Psoas muscle (tissue), 7 donors: ENCODE measurements at regions not wholly inside any gene's neighbourhood (a gene's known extent, or its start where the extent isn't known, plus 50 kb on each side); places are given as distances from the start of the nearest gene placed in this dataset.

ENCODE experiments used
- ATAC-seq, 4 donors: fragments of 200-7000 bp; cut with Tn5 transposase; one replicate each; pipeline ENCODE4 v1.9.1; 2020; ENCODE audit warnings: moderate library complexity in 3 of 4, mild to moderate bottlenecking in 2 of 4
- DNase-seq, 2 donors: peaks; one replicate each; pipeline ENCODE4 v3.0.0-alpha.2; 2020
- H3K27ac ChIP-seq: fragments of 200-600 bp; one replicate; pipeline ENCODE4 v1.8.0; 2022
- H3K27me3 ChIP-seq, 3 donors: fragments of 200-600 bp in 1 of 3; one replicate each; pipeline versions ENCODE4 v1.6.1 to v1.8.0; 2013 to 2022; ENCODE audit warnings: low read length in 2 of 3, mild to moderate bottlenecking in 2 of 3, moderate library complexity in 1 of 3; ENCODE audit not compliant: insufficient read depth in 3 of 3
- H3K36me3 ChIP-seq, 2 donors: fragments of 200-600 bp in 1 of 2; one replicate each; pipeline versions ENCODE4 v1.6.1 to v1.8.0; 2013 to 2022; ENCODE audit warnings: low read depth in 1 of 2, mild to moderate bottlenecking in 1 of 2, moderate library complexity in 1 of 2; ENCODE audit not compliant: insufficient read depth in 1 of 2
- H3K4me1 ChIP-seq: fragments of 200-600 bp; one replicate; pipeline ENCODE4 v1.8.0; 2022
- H3K4me3 ChIP-seq: fragments of 200-600 bp; one replicate; pipeline ENCODE4 v1.8.0; 2022; ENCODE audit warnings: mild to moderate bottlenecking
- H3K9me3 ChIP-seq: fragments of 200-600 bp; one replicate; pipeline ENCODE4 v1.8.0; 2022
- WGBS, 3 donors: extraction: QIAGEN DNeasy Blood & Tissue Kit; methylation state at CpG; one replicate each; pipeline versions ENCODE4 v1.1.6 to v1.1.7; 2013; 5-methylcytosine and 5-hydroxymethylcytosine counted together
- intact Hi-C, 2 donors: fragments of 100-400 bp; cut with DNase I; formaldehyde crosslinking; loops; one replicate each; pipeline versions ENCODE4 v1.11.0 to v1.14.2; 2022
- TF ChIP-seq, protein P1 (sequence below): fragments of 200-600 bp; IDR thresholded peaks from one replicate; pipeline ENCODE4 v1.8.0; 2022; ENCODE audit warnings: antibody characterized with exemption
- donor health status: healthy with polysubstance abuse.
- donor health status: DM: no; HTN: no; CAD: no; lungs with moderate emphysema.
- donor health status: Bipolar disorder and iron deficiency.
- donor health status: healthy.
- donor health status: DM: yes; HTN: yes; CAD: no.
- donor health status: DM: no; HTN: no; CAD: no.
- donor health status: DM: yes; HTN: yes; CAD: no.

DNA sequence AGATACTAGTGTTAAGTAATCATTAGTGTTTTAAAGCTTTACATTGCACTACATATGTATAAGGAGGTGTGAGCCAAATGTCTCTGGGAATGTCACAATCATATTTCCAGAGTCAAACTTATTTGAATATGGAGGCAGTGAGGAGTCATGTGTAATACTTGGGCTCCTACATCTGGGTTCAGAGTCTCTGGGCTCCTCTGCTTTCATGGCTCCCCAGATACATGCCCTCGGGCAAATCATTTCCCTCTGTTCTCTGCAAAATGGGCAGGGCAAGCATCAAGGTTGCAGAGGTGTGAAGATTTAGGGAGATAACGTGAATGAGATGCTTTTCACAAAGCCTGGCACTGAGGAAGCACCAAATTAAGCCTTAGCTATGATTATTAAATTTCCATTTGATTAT, 138.3 kb upstream of the SGK1 start:
- WGBS, 3 donors: 71 to 90% (median 83%) methylated on average over 2 of the region's 2 CpGs
- intact Hi-C loops: no loop called here
- ATAC-seq: no peak
- Histone ChIP-seq H3K27ac (no peak overlapping the region), H3K4me3 (no peak overlapping the region), H3K9me3 (no peaks in the 10 kb centered on the region), H3K36me3 (no peaks in the 10 kb centered on the region), H3K27me3 (no peaks in the 10 kb centered on the region), H3K4me1 (peaks cover 3% of the 10 kb centered on the region)
- TF ChIP-seq, protein P1, sequence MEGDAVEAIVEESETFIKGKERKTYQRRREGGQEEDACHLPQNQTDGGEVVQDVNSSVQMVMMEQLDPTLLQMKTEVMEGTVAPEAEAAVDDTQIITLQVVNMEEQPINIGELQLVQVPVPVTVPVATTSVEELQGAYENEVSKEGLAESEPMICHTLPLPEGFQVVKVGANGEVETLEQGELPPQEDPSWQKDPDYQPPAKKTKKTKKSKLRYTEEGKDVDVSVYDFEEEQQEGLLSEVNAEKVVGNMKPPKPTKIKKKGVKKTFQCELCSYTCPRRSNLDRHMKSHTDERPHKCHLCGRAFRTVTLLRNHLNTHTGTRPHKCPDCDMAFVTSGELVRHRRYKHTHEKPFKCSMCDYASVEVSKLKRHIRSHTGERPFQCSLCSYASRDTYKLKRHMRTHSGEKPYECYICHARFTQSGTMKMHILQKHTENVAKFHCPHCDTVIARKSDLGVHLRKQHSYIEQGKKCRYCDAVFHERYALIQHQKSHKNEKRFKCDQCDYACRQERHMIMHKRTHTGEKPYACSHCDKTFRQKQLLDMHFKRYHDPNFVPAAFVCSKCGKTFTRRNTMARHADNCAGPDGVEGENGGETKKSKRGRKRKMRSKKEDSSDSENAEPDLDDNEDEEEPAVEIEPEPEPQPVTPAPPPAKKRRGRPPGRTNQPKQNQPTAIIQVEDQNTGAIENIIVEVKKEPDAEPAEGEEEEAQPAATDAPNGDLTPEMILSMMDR: no peak
- DNase-seq: no peak

- no peaks in the 10 kb centered on the region for H3K9me3 ChIP-seq
- WGBS, 3 donors: 88 to 94% (median 89%) methylated on average over 3 of the region's 3 CpGs
- no peaks in the 10 kb centered on the region for H3K27me3 ChIP-seq
- H3K36me3 ChIP-seq: no peaks in the 10 kb centered on the region
- intact Hi-C loops: no loop called here
- H3K4me3 ChIP-seq: no peak overlapping the region
- H3K27ac ChIP-seq: no peak overlapping the region
- DNase-seq (no peak), ATAC-seq (no peak)
- TF ChIP-seq, protein P1: no peak
- H3K4me1 ChIP-seq: peaks cover 3% of the 10 kb centered on the region
These were observed 137.4 kb upstream of the SGK1 start for GRCh38 chr6:134455319-134455718.

DNA sequence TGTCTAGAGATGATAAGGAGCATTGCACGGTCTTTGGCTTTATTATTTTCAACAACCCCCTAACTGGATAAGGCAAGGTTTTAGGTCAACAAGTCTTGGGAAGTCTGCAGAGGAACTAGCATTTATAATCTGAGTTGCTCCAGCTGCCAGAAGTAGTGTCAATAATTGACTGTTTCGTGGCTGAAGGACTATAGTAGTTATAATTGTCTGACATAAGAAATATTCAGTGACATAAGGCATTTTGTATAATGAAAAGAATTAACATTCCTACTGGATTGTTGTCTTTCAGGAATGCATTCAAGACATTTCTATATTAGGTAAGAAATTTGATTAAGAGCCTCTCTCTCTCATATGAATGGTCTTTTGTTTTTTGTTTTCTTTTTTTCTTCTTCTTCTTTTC, 136.9 kb upstream of the SGK1 start:
- TF ChIP-seq, protein P1: no peak
- Histone ChIP-seq H3K27ac (no peak overlapping the region), H3K4me3 (no peak overlapping the region), H3K4me1 (peaks cover 3% of the 10 kb centered on the region), H3K27me3 (no peaks in the 10 kb centered on the region), H3K36me3 (no peaks in the 10 kb centered on the region), H3K9me3 (no peaks in the 10 kb centered on the region)
- DNase-seq (no peak), ATAC-seq (no peak)
- intact Hi-C loops: no loop called here
- 78 to 86% (median 80%) methylated on average over 2 of the region's 2 CpGs for WGBS, 3 donors

DNA sequence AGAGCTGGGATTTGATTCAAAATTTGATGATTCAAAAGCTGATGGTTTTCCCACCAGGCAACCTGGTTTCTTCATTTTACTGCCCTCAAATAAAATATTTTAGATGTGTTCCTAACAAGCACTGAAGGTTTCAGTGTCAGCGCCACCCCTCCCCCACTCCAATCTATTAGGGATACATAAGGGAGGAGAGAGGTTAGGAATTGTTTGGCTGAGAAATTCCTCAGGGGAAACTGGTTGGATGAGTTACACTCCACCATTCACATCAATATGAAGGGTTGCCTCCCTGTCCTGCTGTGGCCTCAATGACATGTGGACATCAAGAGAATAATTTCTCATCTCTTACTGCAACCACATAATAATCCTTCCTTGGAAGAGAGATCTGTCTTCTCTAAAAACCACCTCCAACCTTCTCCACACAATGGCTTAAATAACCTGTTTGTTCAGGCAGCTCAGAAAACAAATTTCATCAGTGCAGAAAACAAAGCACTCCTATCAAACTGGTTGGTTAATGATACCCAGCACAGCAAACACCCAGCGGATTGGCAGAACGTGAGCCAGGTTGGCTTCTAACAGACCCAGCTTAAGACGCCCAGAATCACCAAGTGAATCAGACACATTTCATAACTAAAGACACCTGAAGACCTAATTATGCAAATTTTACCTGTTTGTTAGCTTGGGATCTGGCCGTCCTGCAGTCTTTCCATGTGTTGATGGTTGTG, 136.0 kb upstream of the SGK1 start:
- DNase-seq: no peak
- H3K27me3 ChIP-seq: no peaks in the 10 kb centered on the region
- intact Hi-C loops: no loop called here
- no peak overlapping the region for H3K4me3 ChIP-seq
- H3K36me3 ChIP-seq: no peaks in the 10 kb centered on the region
- WGBS, 3 donors: 86 to 98% (median 96%) methylated on average over 5 of the region's 5 CpGs
- peaks cover 1% of the 10 kb centered on the region for H3K4me1 ChIP-seq
- no peaks in the 10 kb centered on the region for H3K9me3 ChIP-seq
- no peak for ATAC-seq
- TF ChIP-seq, protein P1: no peak
- no peak overlapping the region for H3K27ac ChIP-seq

GRCh38 chr6:134452906-134453305, 135.0 kb upstream of the SGK1 start:
- Histone ChIP-seq H3K27me3 (no peaks in the 10 kb centered on the region), H3K27ac (no peak overlapping the region), H3K9me3 (no peaks in the 10 kb centered on the region), H3K4me3 (no peak overlapping the region), H3K4me1 (no peaks in the 10 kb centered on the region), H3K36me3 (no peaks in the 10 kb centered on the region)
- WGBS, 3 donors: 59 to 83% (median 80%) methylated on average over 3 of the region's 3 CpGs
- TF ChIP-seq, protein P1: no peak
- DNase-seq: no peak
- no peak for ATAC-seq
- intact Hi-C loops: no loop called here
